Tibial artery (tissue), 4 donors: ENCODE measurements at regions not wholly inside any gene's neighbourhood (a gene's known extent, or its start where the extent isn't known, plus 50 kb on each side); places are given as distances from the start of the nearest gene placed in this dataset.

Experiments used
- DNase-seq, 2 donors: peaks; one replicate each; pipeline ENCODE4 v3.0.0-alpha.2; 2019
- H3K27ac ChIP-seq, 2 donors: fragments of 200-600 bp; sonication (generic) in 1 of 2; 1 replicate in 1 of 2; 2 replicates in 1 of 2; pipeline ENCODE4 v1.5.1; 2018 to 2019; ENCODE audit warnings: mild to moderate bottlenecking in 1 of 2
- H3K27me3 ChIP-seq, 2 donors: fragments of 200-600 bp; sonication (generic) in 1 of 2; one replicate each; pipeline versions ENCODE4 v1.5.1 to v1.6.0; 2016 to 2019
- H3K36me3 ChIP-seq, 3 donors: fragments of 200-600 bp; sonication (generic) in 2 of 3; one replicate each; pipeline ENCODE4 v1.5.1; 2016 to 2019; ENCODE audit warnings: mild to moderate bottlenecking in 2 of 3
- H3K4me1 ChIP-seq, 4 donors: fragments of 200-600 bp; sonication (generic) in 2 of 4; 1 replicate in 3 of 4; 2 replicates in 1 of 4; pipeline ENCODE4 v1.5.1; 2016 to 2019
- H3K4me3 ChIP-seq, 2 donors: fragments of 200-600 bp; sonication (generic) in 1 of 2; 1 replicate in 1 of 2; 2 replicates in 1 of 2; pipeline ENCODE4 v1.5.1; 2018 to 2019; ENCODE audit warnings: mild to moderate bottlenecking in 2 of 2
- H3K9me3 ChIP-seq, 3 donors: fragments of 200-600 bp; sonication (generic) in 1 of 3; one replicate each; pipeline ENCODE4 v1.5.1; 2016 to 2019
- intact Hi-C: fragments of 100-400 bp; cut with DNase I; formaldehyde crosslinking; loops from one replicate; pipeline ENCODE4 v1.15.0; 2023; ENCODE audit warnings: low total_unique reads
- TF ChIP-seq, protein P1 (sequence below), 2 experiments: fragments of 200-600 bp in 1 of 2; fragments of 450-650 bp in 1 of 2; IDR thresholded peaks; one replicate each; pipeline ENCODE4 v1.5.1; 2017 to 2019; ENCODE audit warnings: antibody characterized with exemption in 2 of 2, mild to moderate bottlenecking in 1 of 2, moderate library complexity in 1 of 2

DNA sequence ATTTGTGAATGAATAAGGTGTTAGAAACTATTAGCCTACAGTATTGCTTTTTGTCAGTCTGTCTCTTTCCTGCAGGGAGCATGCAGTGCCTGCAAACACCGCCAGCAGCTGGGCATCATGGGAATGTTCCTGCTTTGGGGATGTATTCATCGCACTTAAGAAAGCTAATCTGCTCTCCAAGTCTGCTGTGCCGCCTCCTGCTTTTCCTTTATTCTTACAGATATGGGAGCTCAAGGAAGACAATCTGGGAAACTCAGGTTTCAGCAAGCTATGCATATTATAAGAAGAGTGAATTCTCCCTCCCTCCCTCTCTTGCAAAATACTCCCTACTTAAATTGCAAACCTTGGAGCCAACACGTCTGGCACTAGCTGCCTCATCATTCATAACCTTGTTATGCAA lies 479.2 kb upstream of the ACVR2A start:
- Histone ChIP-seq H3K4me3 (no peak overlapping the region), H3K36me3 (no peaks in the 10 kb centered on the region), H3K27me3 (no peaks in the 10 kb centered on the region), H3K4me1 (no peaks in the 10 kb centered on the region), H3K9me3 (no peaks in the 10 kb centered on the region), H3K27ac (no peak overlapping the region)
- no peak for DNase-seq
- intact Hi-C loops: no loop called here
- TF ChIP-seq, protein P1, sequence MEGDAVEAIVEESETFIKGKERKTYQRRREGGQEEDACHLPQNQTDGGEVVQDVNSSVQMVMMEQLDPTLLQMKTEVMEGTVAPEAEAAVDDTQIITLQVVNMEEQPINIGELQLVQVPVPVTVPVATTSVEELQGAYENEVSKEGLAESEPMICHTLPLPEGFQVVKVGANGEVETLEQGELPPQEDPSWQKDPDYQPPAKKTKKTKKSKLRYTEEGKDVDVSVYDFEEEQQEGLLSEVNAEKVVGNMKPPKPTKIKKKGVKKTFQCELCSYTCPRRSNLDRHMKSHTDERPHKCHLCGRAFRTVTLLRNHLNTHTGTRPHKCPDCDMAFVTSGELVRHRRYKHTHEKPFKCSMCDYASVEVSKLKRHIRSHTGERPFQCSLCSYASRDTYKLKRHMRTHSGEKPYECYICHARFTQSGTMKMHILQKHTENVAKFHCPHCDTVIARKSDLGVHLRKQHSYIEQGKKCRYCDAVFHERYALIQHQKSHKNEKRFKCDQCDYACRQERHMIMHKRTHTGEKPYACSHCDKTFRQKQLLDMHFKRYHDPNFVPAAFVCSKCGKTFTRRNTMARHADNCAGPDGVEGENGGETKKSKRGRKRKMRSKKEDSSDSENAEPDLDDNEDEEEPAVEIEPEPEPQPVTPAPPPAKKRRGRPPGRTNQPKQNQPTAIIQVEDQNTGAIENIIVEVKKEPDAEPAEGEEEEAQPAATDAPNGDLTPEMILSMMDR (IDR thresholded peaks at IDR 0.05): no peak

DNA sequence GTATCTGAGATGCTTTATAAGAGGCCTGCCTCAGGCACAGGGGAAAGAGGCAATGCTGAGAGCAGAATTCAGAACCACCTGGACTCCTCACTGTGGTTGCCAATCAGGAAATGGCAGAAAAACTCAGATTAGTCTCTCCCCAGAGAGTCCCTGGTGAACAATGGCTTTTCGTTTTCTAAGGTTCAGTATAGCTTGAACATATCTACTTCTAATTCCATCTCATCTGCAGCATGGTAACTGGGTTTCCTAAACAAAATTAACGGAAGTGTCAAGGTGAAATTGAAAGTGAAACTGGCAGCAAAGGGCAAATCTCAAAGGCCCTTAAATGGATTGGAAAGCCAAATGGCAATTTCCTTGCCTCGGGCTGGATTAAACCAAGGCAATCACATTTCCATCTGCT lies 480.2 kb upstream of the ACVR2A start:
- no peak for DNase-seq
- no peak overlapping the region for H3K4me3 ChIP-seq
- TF ChIP-seq, protein P1 (IDR thresholded peaks at IDR 0.05): no peak
- H3K27me3 ChIP-seq: no peaks in the 10 kb centered on the region
- H3K27ac ChIP-seq: no peak overlapping the region
- intact Hi-C loops: no loop called here
- H3K4me1 ChIP-seq: no peaks in the 10 kb centered on the region
- no peaks in the 10 kb centered on the region for H3K9me3 ChIP-seq
- no peaks in the 10 kb centered on the region for H3K36me3 ChIP-seq

DNA sequence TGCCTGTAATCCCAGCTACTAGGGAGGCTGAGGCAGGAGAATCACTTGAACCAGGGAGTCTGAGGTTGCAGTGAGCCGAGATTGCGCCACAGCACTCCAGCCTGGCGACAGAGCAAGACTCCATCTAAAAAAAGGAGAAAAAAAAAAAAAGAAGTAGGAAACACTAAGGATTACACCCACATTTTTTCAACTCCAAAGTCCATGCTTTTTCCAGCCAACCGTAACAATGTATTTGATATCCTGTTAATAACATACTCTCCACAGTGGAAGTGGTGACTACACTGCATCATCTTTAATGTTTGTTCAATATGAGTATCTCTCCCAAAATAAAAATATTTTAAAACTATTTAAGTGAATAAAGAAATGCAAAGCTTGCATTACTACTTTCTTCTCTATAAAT lies 481.6 kb upstream of the ACVR2A start:
- no peak overlapping the region for H3K27ac ChIP-seq
- no peaks in the 10 kb centered on the region for H3K4me1 ChIP-seq
- H3K36me3 ChIP-seq: no peaks in the 10 kb centered on the region
- TF ChIP-seq, protein P1 (IDR thresholded peaks at IDR 0.05): no peak
- intact Hi-C loops: no loop called here
- H3K9me3 ChIP-seq: no peaks in the 10 kb centered on the region
- no peaks in the 10 kb centered on the region for H3K27me3 ChIP-seq
- no peak for DNase-seq
- no peak overlapping the region for H3K4me3 ChIP-seq

DNA sequence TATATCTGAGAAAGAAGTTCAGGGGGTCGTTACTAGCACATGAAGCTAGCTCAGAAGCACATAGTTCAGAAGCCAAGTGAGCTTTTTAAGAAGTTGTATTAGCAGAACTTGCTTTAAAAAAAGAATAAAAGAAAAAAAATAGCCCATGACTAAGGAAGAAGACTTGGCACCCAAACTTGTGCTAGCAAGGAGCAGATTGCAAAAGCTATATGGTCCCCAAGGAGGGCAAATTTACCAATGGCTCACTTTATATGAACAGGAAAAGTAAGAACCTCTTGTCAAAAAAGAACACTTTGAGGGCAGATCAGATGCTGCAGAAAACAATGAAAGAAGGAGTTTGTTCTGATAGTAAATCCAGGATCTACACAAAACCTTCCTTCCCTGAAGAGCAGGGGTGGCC lies 486.5 kb upstream of the ACVR2A start:
- peak in 1 of 2 donors; percentile 43 for DNase-seq
- TF ChIP-seq, protein P1 (IDR thresholded peaks at IDR 0.05): no peak
- intact Hi-C loops: no loop called here
- no peak overlapping the region for H3K27ac ChIP-seq
- H3K36me3 ChIP-seq: no peaks in the 10 kb centered on the region
- no peaks in the 10 kb centered on the region for H3K4me1 ChIP-seq
- H3K27me3 ChIP-seq: no peaks in the 10 kb centered on the region
- no peaks in the 10 kb centered on the region for H3K9me3 ChIP-seq
- H3K4me3 ChIP-seq: no peak overlapping the region

DNA sequence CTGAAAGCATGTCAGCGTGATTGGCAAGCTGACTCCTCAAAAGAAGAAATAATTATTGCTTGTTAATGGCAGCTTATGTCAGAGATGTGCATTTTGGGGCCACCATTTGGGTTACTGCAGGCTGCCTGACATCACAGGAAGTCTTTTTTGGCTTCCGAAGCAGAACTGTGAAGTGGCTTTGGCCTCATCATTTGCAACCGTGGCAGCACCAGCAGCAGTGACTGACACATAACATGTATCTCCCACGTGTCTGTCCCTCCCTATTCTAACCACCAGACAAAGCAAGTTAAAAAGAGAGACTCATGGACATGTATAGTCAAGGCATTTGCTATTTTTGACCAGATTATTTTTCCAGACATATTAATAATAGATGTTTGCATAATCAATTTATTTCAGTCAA lies 488.7 kb upstream of the ACVR2A start:
- intact Hi-C loops: no loop called here
- H3K36me3 ChIP-seq: no peaks in the 10 kb centered on the region
- no peaks in the 10 kb centered on the region for H3K4me1 ChIP-seq
- TF ChIP-seq, protein P1 (IDR thresholded peaks at IDR 0.05): no peak
- H3K4me3 ChIP-seq: no peak overlapping the region
- H3K9me3 ChIP-seq: no peaks in the 10 kb centered on the region
- no peaks in the 10 kb centered on the region for H3K27me3 ChIP-seq
- DNase-seq: no peak
- H3K27ac ChIP-seq: no peak overlapping the region

DNA sequence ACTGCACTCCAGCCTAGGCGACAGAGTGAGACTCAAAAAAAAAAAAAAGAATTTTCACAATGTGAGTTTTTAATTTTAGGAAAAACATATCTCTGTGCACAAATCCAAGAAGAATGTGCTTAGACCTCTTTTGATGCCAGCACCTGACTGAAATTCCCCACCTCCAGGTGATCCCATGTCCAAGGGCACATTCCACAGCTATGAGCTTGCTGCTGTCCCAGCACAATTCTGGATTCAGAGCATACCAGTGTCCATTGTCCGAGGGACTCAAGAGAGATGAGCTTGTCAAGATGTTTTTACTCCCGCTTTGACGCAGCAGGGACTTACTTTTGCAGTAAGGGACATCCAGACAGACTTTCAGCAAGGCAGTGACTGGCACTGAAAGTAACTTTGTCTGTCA lies 489.1 kb upstream of the ACVR2A start:
- no peaks in the 10 kb centered on the region for H3K9me3 ChIP-seq
- H3K36me3 ChIP-seq: no peaks in the 10 kb centered on the region
- no peaks in the 10 kb centered on the region for H3K27me3 ChIP-seq
- no peak overlapping the region for H3K27ac ChIP-seq
- H3K4me1 ChIP-seq: no peaks in the 10 kb centered on the region
- TF ChIP-seq, protein P1 (IDR thresholded peaks at IDR 0.05): no peak
- no peak for DNase-seq
- intact Hi-C loops: no loop called here
- no peak overlapping the region for H3K4me3 ChIP-seq
